Activated CD4-positive, alpha-beta T cell treated with anti-CD3 and anti-CD28 coated beads, Interleukin-2, amount 10 ng/mL, durations not matched to agents 7 days and 5 days (primary cell): ENCODE measurements at regions not wholly inside any gene's neighbourhood (a gene's known extent, or its start where the extent isn't known, plus 50 kb on each side); places are given as distances from the start of the nearest gene placed in this dataset.
"Not testable (repeated sequence)": the region's sequence is repeated elsewhere in the genome, so short reads cannot be mapped to it uniquely, and the experiment has no call there.

Experiments
- CTCF ChIA-PET: fragments of 350-600 bp; sonication (Branson Sonifier 250); formaldehyde crosslinking; loops from one replicate; lab custom pipeline; 2021; ENCODE audit warnings: antibody characterized with exemption; lab: Charles Lee
- POLR2A ChIA-PET: fragments of 350-600 bp; sonication (Branson Sonifier 250); formaldehyde crosslinking; loops from one replicate; lab custom pipeline; 2021; ENCODE audit warnings: antibody characterized with exemption; lab: Charles Lee
- DNase-seq: peaks from one replicate; pipeline ENCODE4 v3.0.0-alpha.2; 2020
- H3K27ac Mint-ChIP-seq: one replicate; pipeline ENCODE4 v1.8.0; 2021; ENCODE audit warnings: mild to moderate bottlenecking, moderate library complexity, mixed read lengths
- H3K27me3 Mint-ChIP-seq: one replicate; pipeline ENCODE4 v1.8.0; 2021; ENCODE audit warnings: mixed read lengths
- H3K36me3 Mint-ChIP-seq: one replicate; pipeline ENCODE4 v1.8.0; 2021; ENCODE audit warnings: low read depth, mixed read lengths
- H3K4me1 Mint-ChIP-seq: one replicate; pipeline ENCODE4 v1.8.0; 2021; ENCODE audit warnings: mixed read lengths
- H3K4me3 Mint-ChIP-seq: one replicate; pipeline ENCODE4 v1.8.0; 2021; ENCODE audit warnings: mild to moderate bottlenecking, moderate library complexity, mixed read lengths
- H3K9me3 Mint-ChIP-seq: one replicate; pipeline ENCODE4 v1.8.0; 2021; ENCODE audit warnings: mixed read lengths

DNA sequence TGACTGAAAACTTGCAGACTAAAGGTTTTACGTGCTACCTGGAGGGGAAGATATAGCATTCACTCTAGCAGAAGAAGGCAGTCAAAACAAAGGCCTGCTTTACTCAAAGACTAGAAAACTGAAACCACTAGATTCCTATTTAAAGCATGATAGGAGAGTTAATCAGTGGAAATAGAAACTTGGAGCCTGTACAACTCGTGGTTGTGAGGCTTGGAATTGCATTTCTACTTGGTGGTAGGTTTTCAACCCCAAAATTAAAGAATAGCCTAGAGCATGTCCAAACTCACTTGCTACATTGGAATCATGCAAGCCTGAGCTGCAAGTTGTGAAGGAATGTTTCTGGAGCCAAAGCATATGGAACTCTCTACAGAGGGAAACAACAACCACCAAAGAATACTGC is 1526.4 kb upstream of the NUDT12 start:
- H3K27ac Mint-ChIP-seq: no peak overlapping the region
- ChIA-PET POLR2A (no interaction called here), CTCF (no interaction called here)
- no peak overlapping the region for H3K4me3 Mint-ChIP-seq
- peaks cover 10% of the 10 kb centered on the region for H3K9me3 Mint-ChIP-seq
- H3K4me1 Mint-ChIP-seq: no peaks in the 10 kb centered on the region
- no peak for DNase-seq
- H3K36me3 Mint-ChIP-seq: no peaks in the 10 kb centered on the region
- no peaks in the 10 kb centered on the region for H3K27me3 Mint-ChIP-seq

DNA sequence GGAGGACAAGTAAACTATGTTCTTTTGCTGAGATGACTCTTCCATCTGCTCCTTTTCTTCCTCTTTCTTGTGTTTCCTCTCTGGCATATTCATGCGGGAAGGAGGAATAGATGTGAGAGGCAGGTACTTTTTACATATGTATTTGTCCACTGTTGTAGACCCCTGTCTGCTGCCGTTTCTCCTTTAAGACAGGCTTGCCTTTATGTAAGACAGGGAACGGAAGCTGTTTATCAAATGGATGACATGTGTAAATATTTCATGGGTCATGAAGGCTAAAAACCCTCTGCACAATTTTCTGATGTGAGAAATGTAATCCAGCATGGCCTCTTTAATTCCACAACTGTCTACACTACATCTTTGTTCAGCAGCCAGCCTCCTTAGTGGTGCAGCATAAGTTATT is 1525.5 kb upstream of the NUDT12 start:
- Mint-ChIP-seq H3K27me3 (no peaks in the 10 kb centered on the region), H3K9me3 (peaks cover 9% of the 10 kb centered on the region), H3K4me1 (no peaks in the 10 kb centered on the region), H3K36me3 (no peaks in the 10 kb centered on the region), H3K4me3 (no peak overlapping the region), H3K27ac (no peak overlapping the region)
- ChIA-PET POLR2A (no interaction called here), CTCF (no interaction called here)
- DNase-seq: no peak

DNA sequence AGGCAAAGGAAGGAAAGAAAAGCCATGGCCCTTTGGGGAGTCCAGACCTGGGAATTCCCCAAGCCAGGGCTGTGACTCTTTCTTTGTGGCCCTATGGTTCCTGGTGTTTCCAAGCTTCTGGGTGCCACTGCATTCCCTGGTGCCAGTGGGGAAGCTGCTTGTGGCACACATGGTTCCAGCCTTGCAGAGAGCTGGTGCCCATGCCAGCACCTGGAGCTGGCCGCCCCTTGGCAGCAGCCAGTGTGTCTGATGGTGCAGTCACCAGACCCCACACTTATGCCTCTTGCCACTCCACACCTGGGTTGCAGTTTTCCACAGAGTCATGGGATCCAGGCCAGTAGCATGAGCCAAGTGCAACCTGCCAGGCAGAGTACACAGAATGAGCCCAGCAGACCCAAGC is 1495.3 kb upstream of the NUDT12 start:
- ChIA-PET CTCF (no interaction called here), POLR2A (no interaction called here)
- Mint-ChIP-seq H3K36me3 (no peaks in the 10 kb centered on the region), H3K4me1 (no peaks in the 10 kb centered on the region), H3K4me3 (no peak overlapping the region), H3K27ac (no peak overlapping the region), H3K27me3 (no peaks in the 10 kb centered on the region), H3K9me3 (peaks cover 5% of the 10 kb centered on the region)
- DNase-seq: no peak

DNA sequence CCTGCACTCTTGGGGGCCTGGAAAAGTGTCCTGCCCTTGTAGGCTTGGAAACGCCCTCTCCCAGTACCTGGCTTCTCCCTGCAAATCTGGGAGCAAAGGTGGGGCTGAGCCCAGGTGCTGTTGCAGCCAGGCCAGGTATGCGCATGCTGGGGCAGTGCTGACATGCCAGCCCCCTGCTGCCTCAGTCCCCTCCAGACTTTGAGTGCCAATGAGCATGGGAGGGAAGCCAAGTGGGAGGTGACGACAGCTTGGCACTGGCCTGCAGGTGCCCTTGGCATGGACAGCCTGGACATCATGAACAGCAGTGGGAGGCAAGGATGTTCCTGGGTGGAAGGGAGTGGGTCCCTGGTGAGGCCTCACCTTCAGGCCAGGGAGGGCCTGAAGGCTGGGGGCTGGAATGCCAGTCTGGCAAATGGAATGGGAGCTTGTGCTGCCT is 1494.4 kb upstream of the NUDT12 start:
- DNase-seq: no peak
- Mint-ChIP-seq H3K27ac (no peak overlapping the region), H3K9me3 (peaks cover 9% of the 10 kb centered on the region), H3K4me3 (no peak overlapping the region), H3K27me3 (no peaks in the 10 kb centered on the region), H3K36me3 (no peaks in the 10 kb centered on the region), H3K4me1 (no peaks in the 10 kb centered on the region)
- CTCF ChIA-PET: no interaction called here
- POLR2A ChIA-PET: no interaction called here

DNA sequence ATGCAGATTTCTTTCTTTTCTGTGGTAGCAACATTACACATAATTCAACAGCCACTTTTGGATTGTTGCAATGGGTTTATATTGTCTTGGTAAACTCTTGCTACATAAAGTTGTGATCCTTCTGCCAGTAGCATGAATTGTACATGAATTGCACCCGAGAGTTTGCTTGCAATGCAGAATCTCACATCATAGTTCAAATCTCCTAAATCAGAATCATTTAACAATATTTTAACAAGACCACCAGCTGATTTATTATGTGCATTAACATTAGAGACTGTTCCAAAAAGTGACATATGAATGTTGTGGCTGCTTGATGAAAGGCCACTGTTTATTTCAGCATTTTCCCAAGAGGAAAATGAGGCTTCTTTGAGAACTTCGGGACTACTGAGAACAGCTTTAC is 1491.8 kb upstream of the NUDT12 start:
- peaks cover 13% of the 10 kb centered on the region for H3K9me3 Mint-ChIP-seq
- H3K36me3 Mint-ChIP-seq: no peaks in the 10 kb centered on the region
- ChIA-PET POLR2A (no interaction called here), CTCF (no interaction called here)
- H3K27me3 Mint-ChIP-seq: no peaks in the 10 kb centered on the region
- no peaks in the 10 kb centered on the region for H3K4me1 Mint-ChIP-seq
- H3K27ac Mint-ChIP-seq: no peak overlapping the region
- no peak for DNase-seq
- H3K4me3 Mint-ChIP-seq: no peak overlapping the region

DNA sequence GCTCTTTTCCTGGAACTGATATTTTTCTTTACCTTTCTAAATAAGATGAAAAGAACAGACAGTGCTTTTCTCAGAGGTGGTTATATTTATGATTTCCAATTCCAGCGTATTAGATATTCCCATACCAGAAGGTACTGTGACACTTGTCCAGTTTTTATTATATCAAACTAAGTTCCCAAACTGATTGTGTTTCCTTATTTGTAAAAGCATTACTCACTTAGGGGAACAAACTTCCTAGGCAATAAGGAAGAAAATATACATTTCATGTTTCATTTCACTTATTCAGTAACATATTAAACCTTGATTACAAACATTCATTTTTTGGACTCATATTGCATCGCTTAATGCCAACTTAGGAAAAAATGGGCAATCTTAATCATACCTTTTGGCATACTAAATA is 1480.0 kb upstream of the NUDT12 start:
- POLR2A ChIA-PET: no interaction called here
- DNase-seq: no peak
- Mint-ChIP-seq H3K27ac (no peak overlapping the region), H3K4me3 (no peak overlapping the region), H3K36me3 (no peaks in the 10 kb centered on the region), H3K27me3 (no peaks in the 10 kb centered on the region), H3K4me1 (no peaks in the 10 kb centered on the region), H3K9me3 (peaks cover 5% of the 10 kb centered on the region)
- CTCF ChIA-PET: no interaction called here

DNA sequence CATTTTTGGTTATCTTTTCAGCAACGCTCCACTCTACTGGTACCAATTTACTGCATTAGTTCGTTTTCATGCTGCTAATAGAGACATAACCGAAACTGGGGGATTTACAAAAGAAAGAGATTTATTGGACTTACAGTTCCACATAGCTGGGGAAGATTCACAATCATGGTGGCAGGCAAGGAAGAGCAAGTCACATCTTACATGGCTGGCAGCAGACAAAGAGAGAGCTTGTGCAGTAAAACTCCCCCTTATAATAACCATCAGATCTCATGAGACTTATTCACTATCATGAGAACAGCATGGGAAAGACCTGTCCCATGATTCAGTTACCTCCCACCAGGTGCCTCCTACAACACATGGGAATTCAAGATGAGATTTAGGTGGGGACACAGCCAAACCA is 1474.2 kb upstream of the NUDT12 start:
- H3K27me3 Mint-ChIP-seq, H3K4me1 Mint-ChIP-seq, H3K9me3 Mint-ChIP-seq, H3K4me3 Mint-ChIP-seq, H3K27ac Mint-ChIP-seq, DNase-seq, H3K36me3 Mint-ChIP-seq, CTCF ChIA-PET, POLR2A ChIA-PET: not testable (repeated sequence)

DNA sequence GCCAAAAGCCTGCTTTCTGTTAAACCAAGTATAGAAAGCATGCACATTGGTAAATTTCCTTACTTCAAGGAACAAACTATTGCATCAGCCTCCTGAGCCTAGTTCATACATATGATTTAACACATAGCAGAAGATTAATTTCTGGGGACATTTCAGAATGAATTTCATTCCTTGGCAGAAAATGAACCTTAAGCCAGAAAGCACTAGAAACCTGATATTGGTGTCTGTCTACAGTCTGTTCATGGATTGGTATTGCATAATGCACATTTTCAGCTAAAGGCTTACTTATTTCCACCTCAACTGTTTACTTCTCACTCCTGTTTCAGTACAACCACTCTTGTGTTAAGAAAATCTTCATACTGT is 1471.8 kb upstream of the NUDT12 start:
- Mint-ChIP-seq H3K36me3 (no peaks in the 10 kb centered on the region), H3K27me3 (no peaks in the 10 kb centered on the region), H3K27ac (no peak overlapping the region), H3K4me3 (no peak overlapping the region), H3K9me3 (peaks cover 4% of the 10 kb centered on the region), H3K4me1 (no peaks in the 10 kb centered on the region)
- ChIA-PET POLR2A (no interaction called here), CTCF (no interaction called here)
- DNase-seq: no peak

DNA sequence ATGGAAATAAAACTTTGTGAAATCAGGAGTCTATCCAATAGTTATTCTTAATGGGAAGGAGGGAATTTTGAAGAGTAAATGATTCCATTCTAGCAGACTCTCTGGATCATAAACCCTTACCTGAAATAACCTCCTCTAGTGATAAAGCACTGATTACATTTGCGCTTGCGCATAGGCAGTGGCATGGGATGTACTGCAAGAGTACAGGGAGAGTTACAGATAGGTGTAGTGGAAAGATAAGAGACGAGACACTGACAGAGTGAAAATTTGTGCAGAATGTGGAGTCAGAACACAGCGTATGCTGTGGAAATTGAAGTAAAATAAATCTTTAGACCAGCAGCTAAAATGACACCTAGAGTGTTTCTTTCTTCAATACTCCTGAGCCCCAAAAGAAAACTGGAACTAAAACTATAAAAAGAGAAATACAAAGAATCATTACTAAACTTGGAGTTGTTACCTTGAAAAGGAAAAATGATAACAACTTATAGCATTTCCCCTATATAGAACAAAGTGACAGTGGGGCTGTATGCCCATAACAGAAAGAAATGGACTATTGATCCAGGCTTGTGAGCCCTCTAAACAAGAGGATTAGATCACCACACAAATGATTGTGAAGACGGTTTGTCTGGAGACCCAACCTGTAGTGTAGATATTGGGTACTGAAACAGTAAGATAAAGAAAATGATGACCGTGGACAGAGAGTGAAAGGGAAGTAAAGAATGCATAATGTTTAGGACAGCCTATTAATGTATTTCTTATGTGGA is 1471.2 kb upstream of the NUDT12 start:
- H3K9me3 Mint-ChIP-seq: peaks cover 4% of the 10 kb centered on the region
- no peak overlapping the region for H3K27ac Mint-ChIP-seq
- ChIA-PET POLR2A (no interaction called here), CTCF (no interaction called here)
- H3K4me3 Mint-ChIP-seq: no peak overlapping the region
- no peaks in the 10 kb centered on the region for H3K27me3 Mint-ChIP-seq
- no peaks in the 10 kb centered on the region for H3K36me3 Mint-ChIP-seq
- H3K4me1 Mint-ChIP-seq: no peaks in the 10 kb centered on the region
- no peak for DNase-seq

DNA sequence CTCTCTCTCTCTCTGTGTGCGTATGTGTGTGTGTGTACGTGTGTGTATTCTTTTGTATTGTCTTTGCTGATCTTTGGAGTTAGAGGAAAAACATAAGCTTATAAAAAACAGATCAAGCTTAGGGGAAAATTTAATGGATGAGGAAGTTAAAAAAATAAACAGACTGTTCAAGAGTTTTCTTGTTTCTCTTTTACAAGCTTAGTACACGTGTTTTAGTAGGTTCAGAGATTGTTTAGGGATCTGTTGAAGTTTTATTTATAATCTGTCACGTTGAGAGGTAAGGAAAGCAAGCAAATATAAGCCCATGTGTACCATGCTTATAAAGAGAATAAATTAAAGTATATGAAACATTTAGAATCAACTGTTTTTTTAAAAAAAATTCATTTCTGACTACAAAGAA is 1470.3 kb upstream of the NUDT12 start:
- H3K9me3 Mint-ChIP-seq: peaks cover 4% of the 10 kb centered on the region
- no peak for DNase-seq
- CTCF ChIA-PET: no interaction called here
- H3K27ac Mint-ChIP-seq: no peak overlapping the region
- POLR2A ChIA-PET: no interaction called here
- H3K27me3 Mint-ChIP-seq: no peaks in the 10 kb centered on the region
- H3K36me3 Mint-ChIP-seq: no peaks in the 10 kb centered on the region
- no peaks in the 10 kb centered on the region for H3K4me1 Mint-ChIP-seq
- H3K4me3 Mint-ChIP-seq: no peak overlapping the region

DNA sequence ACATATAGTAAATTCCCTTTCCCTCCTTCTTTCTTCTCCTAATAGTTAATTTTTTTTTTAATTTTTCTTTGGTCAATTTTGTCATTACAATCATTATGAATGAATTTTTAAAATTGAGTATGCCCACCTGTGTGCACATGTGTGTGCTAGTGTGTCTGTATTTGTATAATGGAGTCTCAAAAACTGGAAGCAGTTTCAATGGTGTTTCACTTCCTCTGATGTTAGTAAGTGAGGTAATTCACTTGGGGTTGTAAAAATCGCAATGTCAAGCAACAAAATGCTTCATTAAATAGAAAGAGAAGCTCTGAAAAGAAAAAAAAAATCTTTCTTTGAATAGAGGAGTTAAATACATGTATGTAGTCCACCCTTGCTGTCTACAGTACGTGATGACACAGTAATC is 1467.6 kb upstream of the NUDT12 start:
- no peak for DNase-seq
- H3K4me1 Mint-ChIP-seq: no peaks in the 10 kb centered on the region
- H3K27me3 Mint-ChIP-seq: no peaks in the 10 kb centered on the region
- H3K27ac Mint-ChIP-seq: no peak overlapping the region
- CTCF ChIA-PET: no interaction called here
- no peaks in the 10 kb centered on the region for H3K9me3 Mint-ChIP-seq
- no peak overlapping the region for H3K4me3 Mint-ChIP-seq
- POLR2A ChIA-PET: no interaction called here
- no peaks in the 10 kb centered on the region for H3K36me3 Mint-ChIP-seq

DNA sequence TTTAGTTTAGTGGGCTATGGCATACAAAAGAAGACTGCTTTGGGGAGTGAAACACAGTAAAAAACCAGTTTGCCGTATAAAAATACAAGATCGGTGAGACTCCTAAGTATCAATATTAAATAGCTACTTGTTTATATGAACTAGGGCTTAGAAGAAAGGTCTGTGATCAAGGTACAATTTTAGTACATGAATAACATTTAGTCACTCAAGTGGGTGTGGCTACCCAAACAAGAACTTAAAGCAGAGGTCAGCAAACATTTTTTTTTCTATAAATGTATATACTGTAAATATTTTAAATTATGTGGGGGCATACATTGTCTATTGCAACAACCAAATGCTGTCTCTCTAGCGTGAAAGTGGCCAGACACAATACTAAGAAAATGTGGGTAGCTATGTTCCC is 1452.5 kb upstream of the NUDT12 start:
- Mint-ChIP-seq H3K27ac (no peak overlapping the region), H3K36me3 (no peaks in the 10 kb centered on the region), H3K4me1 (no peaks in the 10 kb centered on the region), H3K4me3 (no peak overlapping the region), H3K27me3 (no peaks in the 10 kb centered on the region), H3K9me3 (peaks cover 5% of the 10 kb centered on the region)
- ChIA-PET CTCF (no interaction called here), POLR2A (no interaction called here)
- DNase-seq: no peak

DNA sequence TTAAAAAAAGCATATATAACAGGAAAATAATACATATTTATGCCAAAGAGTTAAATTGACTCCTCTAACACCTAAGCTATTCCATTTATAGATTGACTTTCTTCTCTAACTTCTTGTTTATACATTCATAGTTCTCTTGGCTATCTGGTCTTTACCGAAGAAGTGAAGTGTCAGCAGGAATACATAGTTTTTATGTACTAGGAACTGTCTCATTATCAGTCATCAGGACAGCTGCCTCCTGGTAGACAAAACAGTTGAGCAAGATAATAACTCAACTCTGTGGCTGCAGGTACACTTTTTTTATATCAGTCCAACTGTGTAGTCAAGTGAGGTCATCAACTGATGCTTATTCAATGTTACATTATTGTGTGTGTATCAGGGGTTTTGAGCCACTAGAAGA is 1436.0 kb upstream of the NUDT12 start:
- no peak overlapping the region for H3K27ac Mint-ChIP-seq
- peaks cover 3% of the 10 kb centered on the region for H3K9me3 Mint-ChIP-seq
- CTCF ChIA-PET: no interaction called here
- no peak overlapping the region for H3K4me3 Mint-ChIP-seq
- no peaks in the 10 kb centered on the region for H3K36me3 Mint-ChIP-seq
- POLR2A ChIA-PET: no interaction called here
- no peaks in the 10 kb centered on the region for H3K4me1 Mint-ChIP-seq
- no peaks in the 10 kb centered on the region for H3K27me3 Mint-ChIP-seq
- no peak for DNase-seq

DNA sequence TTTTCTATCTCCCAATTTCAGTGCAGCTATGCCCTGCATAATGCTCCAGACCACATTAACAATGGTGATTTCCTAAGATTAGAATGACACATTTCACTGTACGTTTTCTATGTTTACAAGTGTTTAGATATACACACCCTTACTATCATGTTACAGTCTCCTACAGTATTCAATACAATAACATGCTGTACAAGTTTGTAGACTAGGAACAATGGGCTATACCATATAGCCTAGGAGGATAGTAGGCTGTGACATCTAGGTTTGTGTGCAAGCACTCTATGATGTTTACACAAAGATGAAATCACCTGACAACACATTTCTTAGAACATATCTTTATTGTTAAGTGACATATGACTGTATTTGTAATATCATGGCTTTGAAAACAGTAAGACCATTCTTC is 1435.6 kb upstream of the NUDT12 start:
- Mint-ChIP-seq H3K4me3 (no peak overlapping the region), H3K4me1 (no peaks in the 10 kb centered on the region), H3K27me3 (no peaks in the 10 kb centered on the region), H3K9me3 (peaks cover 3% of the 10 kb centered on the region), H3K27ac (no peak overlapping the region), H3K36me3 (no peaks in the 10 kb centered on the region)
- ChIA-PET CTCF (no interaction called here), POLR2A (no interaction called here)
- DNase-seq: no peak
